ENCODE measurements at regions not wholly inside any gene's neighbourhood (a gene's known extent, or its start where the extent isn't known, plus 50 kb on each side); places are given as distances from the start of the nearest gene placed in this dataset.

DNA sequence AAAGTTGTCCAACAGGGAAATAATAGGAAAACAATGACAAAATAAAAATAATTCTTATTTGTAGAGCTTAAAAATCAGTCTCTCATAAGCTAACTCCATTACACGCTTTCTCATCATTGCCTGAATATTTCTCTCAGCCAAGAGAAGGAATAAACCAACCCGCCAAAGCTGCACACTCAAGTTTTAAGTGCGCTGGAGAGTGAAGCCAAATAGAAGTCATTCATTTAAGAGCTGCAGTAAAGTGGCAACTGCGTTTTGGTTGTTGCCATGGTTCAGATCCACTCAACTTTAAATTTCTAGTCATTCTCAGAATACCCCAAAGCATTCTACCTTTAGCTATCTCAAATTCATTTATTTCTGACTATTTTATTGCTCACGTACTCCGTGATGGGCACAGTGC lies 230.7 kb downstream of the CBLN4 start:
- TF ChIP-seq, protein P1, sequence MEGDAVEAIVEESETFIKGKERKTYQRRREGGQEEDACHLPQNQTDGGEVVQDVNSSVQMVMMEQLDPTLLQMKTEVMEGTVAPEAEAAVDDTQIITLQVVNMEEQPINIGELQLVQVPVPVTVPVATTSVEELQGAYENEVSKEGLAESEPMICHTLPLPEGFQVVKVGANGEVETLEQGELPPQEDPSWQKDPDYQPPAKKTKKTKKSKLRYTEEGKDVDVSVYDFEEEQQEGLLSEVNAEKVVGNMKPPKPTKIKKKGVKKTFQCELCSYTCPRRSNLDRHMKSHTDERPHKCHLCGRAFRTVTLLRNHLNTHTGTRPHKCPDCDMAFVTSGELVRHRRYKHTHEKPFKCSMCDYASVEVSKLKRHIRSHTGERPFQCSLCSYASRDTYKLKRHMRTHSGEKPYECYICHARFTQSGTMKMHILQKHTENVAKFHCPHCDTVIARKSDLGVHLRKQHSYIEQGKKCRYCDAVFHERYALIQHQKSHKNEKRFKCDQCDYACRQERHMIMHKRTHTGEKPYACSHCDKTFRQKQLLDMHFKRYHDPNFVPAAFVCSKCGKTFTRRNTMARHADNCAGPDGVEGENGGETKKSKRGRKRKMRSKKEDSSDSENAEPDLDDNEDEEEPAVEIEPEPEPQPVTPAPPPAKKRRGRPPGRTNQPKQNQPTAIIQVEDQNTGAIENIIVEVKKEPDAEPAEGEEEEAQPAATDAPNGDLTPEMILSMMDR (IDR thresholded peaks at IDR 0.05; ENCODE audit: low read depth, low read length): no peak
- TF ChIP-seq POLR2A (IDR thresholded peaks at IDR 0.05; ENCODE audit: extremely low read depth, insufficient read length) (no peak), MYC (IDR thresholded peaks at IDR 0.05; ENCODE audit: low read depth, low read length) (no peak)
